SK-N-SH (cell line): ENCODE measurements at regions not wholly inside any gene's neighbourhood (a gene's known extent, or its start where the extent isn't known, plus 50 kb on each side); places are given as distances from the start of the nearest gene placed in this dataset.

Experiments
- ELF1 ChIP-seq: IDR thresholded peaks from 2 replicates; pipeline ENCODE4 v1.4.0; 2012
- EP300 ChIP-seq, 2 experiments: IDR thresholded peaks; 2 replicates each; pipeline versions ENCODE4 v1.4.0 to v1.6.1; 2012; ENCODE audit warnings: borderline replicate concordance in 1 of 2, low read depth in 1 of 2, low read length in 1 of 2
- FOXM1 ChIP-seq: IDR thresholded peaks from 2 replicates; pipeline ENCODE4 v1.4.0; 2012; ENCODE audit warnings: low read depth, mild to moderate bottlenecking
- NRF1 ChIP-seq: IDR thresholded peaks from 2 replicates; pipeline ENCODE4 v1.6.1; 2012; ENCODE audit warnings: low read depth, mild to moderate bottlenecking, low read length
- POLR2AphosphoS5 ChIP-seq: IDR thresholded peaks from 2 replicates; pipeline ENCODE4 v1.6.1; 2012; ENCODE audit warnings: low read depth, low read length
- RXRA ChIP-seq: IDR thresholded peaks from 2 replicates; pipeline ENCODE4 v1.4.0; 2012; ENCODE audit warnings: low read depth, mild to moderate bottlenecking, borderline replicate concordance
- TAF1 ChIP-seq: IDR thresholded peaks from 2 replicates; pipeline ENCODE4 v1.6.1; 2012; ENCODE audit warnings: low read depth, mild to moderate bottlenecking, low read length, moderate library complexity, borderline replicate concordance
- TF ChIP-seq, protein P1 (sequence below): fragments of 200-600 bp; sonication (generic); IDR thresholded peaks from 2 replicates; pipeline ENCODE4 v1.6.1; 2017; ENCODE audit warnings: antibody characterized with exemption, mild to moderate bottlenecking, moderate library complexity

GRCh38 chr10:27388761-27389399 lies 115.2 kb upstream of the RAB18 start:
- TF ChIP-seq, protein P1, sequence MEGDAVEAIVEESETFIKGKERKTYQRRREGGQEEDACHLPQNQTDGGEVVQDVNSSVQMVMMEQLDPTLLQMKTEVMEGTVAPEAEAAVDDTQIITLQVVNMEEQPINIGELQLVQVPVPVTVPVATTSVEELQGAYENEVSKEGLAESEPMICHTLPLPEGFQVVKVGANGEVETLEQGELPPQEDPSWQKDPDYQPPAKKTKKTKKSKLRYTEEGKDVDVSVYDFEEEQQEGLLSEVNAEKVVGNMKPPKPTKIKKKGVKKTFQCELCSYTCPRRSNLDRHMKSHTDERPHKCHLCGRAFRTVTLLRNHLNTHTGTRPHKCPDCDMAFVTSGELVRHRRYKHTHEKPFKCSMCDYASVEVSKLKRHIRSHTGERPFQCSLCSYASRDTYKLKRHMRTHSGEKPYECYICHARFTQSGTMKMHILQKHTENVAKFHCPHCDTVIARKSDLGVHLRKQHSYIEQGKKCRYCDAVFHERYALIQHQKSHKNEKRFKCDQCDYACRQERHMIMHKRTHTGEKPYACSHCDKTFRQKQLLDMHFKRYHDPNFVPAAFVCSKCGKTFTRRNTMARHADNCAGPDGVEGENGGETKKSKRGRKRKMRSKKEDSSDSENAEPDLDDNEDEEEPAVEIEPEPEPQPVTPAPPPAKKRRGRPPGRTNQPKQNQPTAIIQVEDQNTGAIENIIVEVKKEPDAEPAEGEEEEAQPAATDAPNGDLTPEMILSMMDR: no peak
- TF ChIP-seq ELF1 (no peak), TAF1 (no peak), EP300 (IDR thresholded peaks at IDR 0.05; ENCODE audit: borderline replicate concordance in 1 of 2, low read depth in 1 of 2, low read length in 1 of 2) (no peak), RXRA (no peak), POLR2AphosphoS5 (no peak), FOXM1 (no peak), NRF1 (no peak)
